ENCODE measurements at regions not wholly inside any gene's neighbourhood (a gene's known extent, or its start where the extent isn't known, plus 50 kb on each side); places are given as distances from the start of the nearest gene placed in this dataset.
A peak's percentile ranks its signal among the peaks of the same experiment; 100 is the strongest.
"Not testable (repeated sequence)": the region's sequence is repeated elsewhere in the genome, so short reads cannot be mapped to it uniquely, and the experiment has no call there.

DNA sequence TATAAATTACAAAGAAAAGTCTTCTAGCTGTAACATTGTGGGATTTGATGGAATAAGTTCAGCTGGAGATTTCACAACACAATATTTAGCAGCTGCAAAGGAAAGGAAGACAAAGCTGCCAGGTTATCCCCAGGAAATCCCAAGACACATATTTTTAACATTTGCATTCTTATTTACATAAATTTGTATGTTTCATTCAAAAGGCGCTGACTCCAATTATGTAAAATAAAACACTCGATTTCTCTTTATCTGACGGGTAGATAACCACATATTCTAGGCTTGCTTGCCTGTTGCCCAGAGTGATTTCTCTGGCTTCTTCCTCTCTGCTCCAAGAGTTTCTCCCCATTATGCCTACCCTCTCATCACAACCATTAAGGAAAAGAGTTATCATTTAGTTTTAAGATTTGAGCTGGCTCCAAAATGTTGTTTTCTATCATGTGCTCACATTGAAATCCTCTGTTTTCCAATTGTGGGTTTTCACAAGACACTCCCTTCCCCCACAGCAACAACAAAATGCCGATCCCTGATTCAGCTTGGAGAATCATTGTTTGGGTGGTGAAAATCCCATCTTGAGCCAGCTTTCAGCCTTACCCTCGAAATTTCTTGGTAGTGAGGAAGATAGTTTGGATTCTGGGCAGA is 128.2 kb upstream of the RASGEF1B start:
- peaks cover 3 to 4% of the 10 kb centered on the region in 2 donors for H3K9me3 ChIP-seq (ENCODE audit: control insufficient read depth in 2 of 2, low read length in 2 of 2)
- no peak overlapping the region for H3K27ac ChIP-seq (ENCODE audit: low read length)

DNA sequence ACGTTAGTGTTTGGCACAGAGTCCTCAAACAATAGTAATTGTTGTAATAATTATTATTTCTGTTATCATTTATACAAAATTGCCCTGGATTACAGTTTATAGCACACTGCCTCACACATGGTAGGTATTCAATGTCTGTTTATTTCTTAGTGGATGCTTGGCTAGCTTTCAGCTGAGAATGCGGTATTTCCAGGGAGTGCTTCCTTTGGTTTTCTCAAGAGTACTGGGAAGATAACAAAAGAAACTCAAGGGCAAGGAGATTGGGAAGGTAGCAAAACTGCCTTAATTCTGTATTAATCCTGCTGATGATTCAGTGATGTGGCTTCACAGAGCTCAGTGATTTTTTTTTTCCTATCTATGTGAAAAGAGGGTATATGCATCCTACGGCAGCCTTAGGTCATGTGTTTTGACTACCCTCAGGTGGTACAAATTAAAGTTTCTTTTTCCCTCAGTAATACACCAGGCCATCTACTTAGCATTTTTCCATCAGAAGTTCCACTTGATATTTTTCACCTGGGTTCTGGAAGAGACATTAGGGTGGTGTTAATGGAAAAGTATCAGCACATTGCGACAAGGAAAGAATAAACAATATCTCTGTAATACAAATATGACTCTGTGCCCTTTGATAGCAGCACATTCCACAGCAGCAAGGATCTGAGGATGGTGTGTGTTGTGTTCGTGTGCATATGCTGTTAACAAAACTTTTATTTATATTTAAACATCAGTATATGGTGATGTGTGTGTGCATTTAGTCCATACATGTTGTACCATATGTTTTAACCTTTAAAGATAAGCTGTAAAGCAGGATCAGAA is 124.3 kb upstream of the RASGEF1B start:
- Histone ChIP-seq H3K9ac (ENCODE audit: low read length in 2 of 2) (no peak overlapping the region), H3K4me3 (ENCODE audit: low read length in 2 of 2) (no peak overlapping the region), H3K27me3 (ENCODE audit: control insufficient read depth in 1 of 2, insufficient read depth in 2 of 2, low read length in 2 of 2) (no peaks in the 10 kb centered on the region), H3K4me1 (ENCODE audit: control insufficient read depth, insufficient read depth, low read length) (peaks cover 11% of the 10 kb centered on the region), H3K9me3 (ENCODE audit: control insufficient read depth in 2 of 2, low read length in 2 of 2) (peaks cover 3 to 4% of the 10 kb centered on the region in 2 donors), H3K36me3 (ENCODE audit: control insufficient read depth in 2 of 2, insufficient read depth in 2 of 2, low read length in 2 of 2) (no peaks in the 10 kb centered on the region), H3K27ac (ENCODE audit: low read length) (no peak overlapping the region)

More for the DNA sequence above, 128.2 kb upstream of the RASGEF1B start:
- Histone ChIP-seq H3K27me3 (ENCODE audit: control insufficient read depth in 1 of 2, insufficient read depth in 2 of 2, low read length in 2 of 2) (no peaks in the 10 kb centered on the region), H3K36me3 (ENCODE audit: control insufficient read depth in 2 of 2, insufficient read depth in 2 of 2, low read length in 2 of 2) (no peaks in the 10 kb centered on the region), H3K9ac (ENCODE audit: low read length in 2 of 2) (no peak overlapping the region), H3K4me1 (ENCODE audit: control insufficient read depth, insufficient read depth, low read length) (peaks cover 12% of the 10 kb centered on the region), H3K4me3 (ENCODE audit: low read length in 2 of 2) (peak overlapping the region in 1 of 2 donors; percentile 40)

- Histone ChIP-seq H3K4me3 (ENCODE audit: low read length in 2 of 2) (no peak overlapping the region), H3K4me1 (ENCODE audit: control insufficient read depth, insufficient read depth, low read length) (peaks cover 4% of the 10 kb centered on the region), H3K36me3 (ENCODE audit: control insufficient read depth in 2 of 2, insufficient read depth in 2 of 2, low read length in 2 of 2) (no peaks in the 10 kb centered on the region), H3K9me3 (ENCODE audit: control insufficient read depth in 2 of 2, low read length in 2 of 2) (peaks cover 3 to 4% of the 10 kb centered on the region in 2 donors), H3K27ac (ENCODE audit: low read length) (no peak overlapping the region), H3K9ac (ENCODE audit: low read length in 2 of 2) (no peak overlapping the region), H3K27me3 (ENCODE audit: control insufficient read depth in 1 of 2, insufficient read depth in 2 of 2, low read length in 2 of 2) (no peaks in the 10 kb centered on the region)
Observed at GRCh38 chr4:81595287-81595686, 123.6 kb upstream of the RASGEF1B start.

- H3K4me1 ChIP-seq (ENCODE audit: control insufficient read depth, insufficient read depth, low read length) = peaks cover 3% of the 10 kb centered on the region
- no peak overlapping the region for H3K9ac ChIP-seq (ENCODE audit: low read length in 2 of 2)
- H3K27me3 ChIP-seq (ENCODE audit: control insufficient read depth in 1 of 2, insufficient read depth in 2 of 2, low read length in 2 of 2) = no peaks in the 10 kb centered on the region
- no peak overlapping the region for H3K4me3 ChIP-seq (ENCODE audit: low read length in 2 of 2)
- H3K27ac ChIP-seq (ENCODE audit: low read length) = no peak overlapping the region
- no peaks in the 10 kb centered on the region for H3K36me3 ChIP-seq (ENCODE audit: control insufficient read depth in 2 of 2, insufficient read depth in 2 of 2, low read length in 2 of 2)
- H3K9me3 ChIP-seq (ENCODE audit: control insufficient read depth in 2 of 2, low read length in 2 of 2) = peaks cover 3 to 4% of the 10 kb centered on the region in 2 donors
Observed at GRCh38 chr4:81594490-81595159, 122.9 kb upstream of the RASGEF1B start.

DNA sequence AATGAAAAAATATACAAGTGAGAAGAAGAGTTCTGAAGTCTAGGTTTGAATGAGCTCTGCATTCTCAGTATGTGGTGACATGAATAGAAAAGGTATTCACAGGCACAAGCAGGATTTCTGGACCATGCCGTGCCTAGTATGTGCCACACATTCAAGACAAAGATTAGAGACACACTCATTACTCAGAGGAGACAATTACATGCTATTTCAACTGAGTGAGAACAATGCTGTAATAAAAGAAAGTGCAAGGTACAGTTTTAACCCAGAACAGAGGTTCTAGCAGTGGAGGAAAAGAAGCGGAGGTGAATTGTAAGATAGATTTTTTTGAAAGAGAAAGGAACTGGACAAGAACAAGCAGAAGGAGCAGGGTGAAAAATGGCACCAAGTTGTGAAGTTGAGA is 121.0 kb upstream of the RASGEF1B start:
- Histone ChIP-seq H3K27me3 (ENCODE audit: control insufficient read depth in 1 of 2, insufficient read depth in 2 of 2, low read length in 2 of 2) (no peaks in the 10 kb centered on the region), H3K9ac (ENCODE audit: low read length in 2 of 2) (no peak overlapping the region), H3K4me3 (ENCODE audit: low read length in 2 of 2) (no peak overlapping the region), H3K27ac (ENCODE audit: low read length) (no peak overlapping the region), H3K9me3 (ENCODE audit: control insufficient read depth in 2 of 2, low read length in 2 of 2) (no peaks in the 10 kb centered on the region), H3K36me3 (ENCODE audit: control insufficient read depth in 2 of 2, insufficient read depth in 2 of 2, low read length in 2 of 2) (no peaks in the 10 kb centered on the region), H3K4me1 (ENCODE audit: control insufficient read depth, insufficient read depth, low read length) (peaks cover 3% of the 10 kb centered on the region)

- Histone ChIP-seq H3K4me3 (ENCODE audit: low read length in 2 of 2) (no peak overlapping the region), H3K9ac (ENCODE audit: low read length in 2 of 2) (no peak overlapping the region), H3K27ac (ENCODE audit: low read length) (no peak overlapping the region), H3K36me3 (ENCODE audit: control insufficient read depth in 2 of 2, insufficient read depth in 2 of 2, low read length in 2 of 2) (no peaks in the 10 kb centered on the region), H3K27me3 (ENCODE audit: control insufficient read depth in 1 of 2, insufficient read depth in 2 of 2, low read length in 2 of 2) (no peaks in the 10 kb centered on the region), H3K4me1 (ENCODE audit: control insufficient read depth, insufficient read depth, low read length) (peaks cover 3% of the 10 kb centered on the region), H3K9me3 (ENCODE audit: control insufficient read depth in 2 of 2, low read length in 2 of 2) (no peaks in the 10 kb centered on the region)
Observed at GRCh38 chr4:81590596-81590995, 118.9 kb upstream of the RASGEF1B start.

- no peaks in the 10 kb centered on the region for H3K9me3 ChIP-seq (ENCODE audit: control insufficient read depth in 2 of 2, low read length in 2 of 2)
Observed at GRCh38 chr4:81589262-81589661, 117.6 kb upstream of the RASGEF1B start.

DNA sequence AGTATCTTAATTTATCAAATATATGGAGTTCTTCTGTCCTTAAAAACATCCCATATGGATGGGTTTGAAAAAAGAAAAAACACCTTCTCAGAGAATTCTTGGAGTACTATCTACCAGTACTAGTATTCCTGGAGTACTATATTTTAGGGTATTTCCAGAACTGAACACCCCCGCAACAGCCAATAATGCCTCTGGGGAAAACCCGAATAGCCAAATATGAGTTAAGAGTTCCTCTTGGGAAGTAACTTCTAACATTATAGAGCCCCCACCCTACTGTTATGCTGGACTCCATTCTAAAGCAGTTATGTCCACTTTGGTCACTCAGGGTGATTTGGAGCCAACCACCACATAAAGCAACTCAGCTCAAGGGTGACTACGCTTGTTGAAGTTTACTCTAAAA is 115.0 kb upstream of the RASGEF1B start:
- Histone ChIP-seq H3K27ac (ENCODE audit: low read length) (no peak overlapping the region), H3K4me3 (ENCODE audit: low read length in 2 of 2) (no peak overlapping the region), H3K9me3 (ENCODE audit: control insufficient read depth in 2 of 2, low read length in 2 of 2) (no peaks in the 10 kb centered on the region), H3K4me1 (ENCODE audit: control insufficient read depth, insufficient read depth, low read length) (no peaks in the 10 kb centered on the region), H3K9ac (ENCODE audit: low read length in 2 of 2) (no peak overlapping the region), H3K36me3 (ENCODE audit: control insufficient read depth in 2 of 2, insufficient read depth in 2 of 2, low read length in 2 of 2) (no peaks in the 10 kb centered on the region), H3K27me3 (ENCODE audit: control insufficient read depth in 1 of 2, insufficient read depth in 2 of 2, low read length in 2 of 2) (no peaks in the 10 kb centered on the region)

More at GRCh38 chr4:81589262-81589661, 117.6 kb upstream of the RASGEF1B start:
- Histone ChIP-seq H3K27me3 (ENCODE audit: control insufficient read depth in 1 of 2, insufficient read depth in 2 of 2, low read length in 2 of 2) (no peaks in the 10 kb centered on the region), H3K36me3 (ENCODE audit: control insufficient read depth in 2 of 2, insufficient read depth in 2 of 2, low read length in 2 of 2) (no peaks in the 10 kb centered on the region), H3K4me1 (ENCODE audit: control insufficient read depth, insufficient read depth, low read length) (no peaks in the 10 kb centered on the region), H3K9ac (ENCODE audit: low read length in 2 of 2) (no peak overlapping the region), H3K4me3 (ENCODE audit: low read length in 2 of 2) (no peak overlapping the region), H3K27ac (ENCODE audit: low read length) (no peak overlapping the region)

GRCh38 chr4:81580994-81581374 is 109.3 kb upstream of the RASGEF1B start:
- not testable (repeated sequence) for H3K9ac ChIP-seq (ENCODE audit: low read length in 2 of 2); H3K36me3 ChIP-seq (ENCODE audit: control insufficient read depth in 2 of 2, insufficient read depth in 2 of 2, low read length in 2 of 2); H3K27ac ChIP-seq (ENCODE audit: low read length); H3K9me3 ChIP-seq (ENCODE audit: control insufficient read depth in 2 of 2, low read length in 2 of 2); H3K27me3 ChIP-seq (ENCODE audit: control insufficient read depth in 1 of 2, insufficient read depth in 2 of 2, low read length in 2 of 2); H3K4me1 ChIP-seq (ENCODE audit: control insufficient read depth, insufficient read depth, low read length); H3K4me3 ChIP-seq (ENCODE audit: low read length in 2 of 2)

GRCh38 chr4:81580346-81580993 is 108.8 kb upstream of the RASGEF1B start:
- H3K4me3 ChIP-seq (ENCODE audit: low read length in 2 of 2) = no peak overlapping the region
- H3K9me3 ChIP-seq (ENCODE audit: control insufficient read depth in 2 of 2, low read length in 2 of 2) = no peaks in the 10 kb centered on the region
- no peak overlapping the region for H3K9ac ChIP-seq (ENCODE audit: low read length in 2 of 2)

More at GRCh38 chr4:81580346-81580993, 108.8 kb upstream of the RASGEF1B start:
- Histone ChIP-seq H3K27me3 (ENCODE audit: control insufficient read depth in 1 of 2, insufficient read depth in 2 of 2, low read length in 2 of 2) (no peaks in the 10 kb centered on the region), H3K4me1 (ENCODE audit: control insufficient read depth, insufficient read depth, low read length) (no peaks in the 10 kb centered on the region), H3K36me3 (ENCODE audit: control insufficient read depth in 2 of 2, insufficient read depth in 2 of 2, low read length in 2 of 2) (no peaks in the 10 kb centered on the region), H3K27ac (ENCODE audit: low read length) (no peak overlapping the region)

All from stomach smooth muscle (tissue), 2 donors.